BLaER1 treated with 17β-estradiol and CSF1 and Interleukin-3, amounts not matched to agents 10 nM and 100 nM (cell line): ENCODE measurements at regions not wholly inside any gene's neighbourhood (a gene's known extent, or its start where the extent isn't known, plus 50 kb on each side); places are given as distances from the start of the nearest gene placed in this dataset.

ENCODE experiments used
- H3K27ac ChIP-seq, 11 experiments: shearing (Covaris generic); formaldehyde crosslinking; 2 replicates each; pipeline ENCODE4 v1.8.1; 2022
- H3K27me3 ChIP-seq, 11 experiments: shearing (Covaris generic); formaldehyde crosslinking; 2 replicates each; pipeline ENCODE4 v1.8.1; 2022
- H3K36me3 ChIP-seq, 11 experiments: shearing (Covaris generic); formaldehyde crosslinking; 2 replicates each; pipeline ENCODE4 v1.8.1; 2022
- H3K4me1 ChIP-seq, 10 experiments: shearing (Covaris generic); formaldehyde crosslinking; 2 replicates each; pipeline ENCODE4 v1.8.1; 2022
- H3K4me2 ChIP-seq, 11 experiments: shearing (Covaris generic); formaldehyde crosslinking; 2 replicates each; pipeline ENCODE4 v1.8.1; 2022
- H3K4me3 ChIP-seq, 10 experiments: shearing (Covaris generic); formaldehyde crosslinking; 2 replicates each; pipeline ENCODE4 v1.8.1; 2022
- H3K9ac ChIP-seq, 11 experiments: shearing (Covaris generic); formaldehyde crosslinking; 2 replicates each; pipeline ENCODE4 v1.8.1; 2022
- H3K9me3 ChIP-seq, 11 experiments: shearing (Covaris generic); formaldehyde crosslinking; replicated peaks in 1 of 11; 2 replicates each; pipeline ENCODE4 v1.8.1; 2022
- H4K20me1 ChIP-seq, 11 experiments: shearing (Covaris generic); formaldehyde crosslinking; 2 replicates each; pipeline ENCODE4 v1.8.1; 2022
- Cebpa-rat ChIP-seq, 11 experiments: shearing (Covaris generic); IDR thresholded peaks; 2 replicates each; pipeline ENCODE4 v1.8.1; 2022

DNA sequence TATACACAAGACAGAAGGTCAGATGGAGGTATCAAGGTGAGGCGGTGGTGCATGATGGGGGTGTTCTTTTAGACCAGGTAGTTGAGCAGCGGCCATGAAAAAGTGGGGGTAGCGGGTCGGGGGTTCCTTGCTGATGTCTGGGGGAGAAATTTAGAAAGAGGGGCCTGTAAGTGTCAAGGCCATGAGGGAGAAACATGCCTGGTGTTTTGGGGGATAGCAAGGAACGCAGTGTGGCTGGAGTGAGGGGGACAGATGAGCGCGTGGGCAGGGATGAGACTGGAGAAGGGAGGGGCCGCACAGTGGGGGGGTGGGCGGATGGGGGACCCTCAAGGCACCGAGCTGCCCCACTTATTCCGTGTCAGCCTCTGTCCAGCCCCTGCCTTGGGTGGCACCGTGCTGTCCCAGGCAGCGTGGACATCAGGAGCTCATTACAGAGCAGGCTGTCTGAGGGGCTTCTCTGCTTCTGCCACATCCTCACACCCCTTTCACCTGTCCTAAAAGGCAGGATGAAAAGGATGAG is 143.3 kb downstream of the SMAD6 start:
- no peak for TF ChIP-seq Cebpa-rat (IDR thresholded peaks at IDR 0.05)
- peaks cover 0 to 24% (median 9%) of the 10 kb centered on the region in 11 experiments; a peak in 9 of 22 replicates for H4K20me1 ChIP-seq
- H3K36me3 ChIP-seq = no peaks in the 10 kb centered on the region
- no peaks in the 10 kb centered on the region for H3K9me3 ChIP-seq
- no peak overlapping the region for H3K4me2 ChIP-seq
- H3K9ac ChIP-seq = no peak overlapping the region
- H3K4me3 ChIP-seq = no peak overlapping the region
- peaks cover 50 to 64% (median 58%) of the 10 kb centered on the region in 11 experiments for H3K27me3 ChIP-seq
- peaks cover 0 to 10% (median 3%) of the 10 kb centered on the region in 10 experiments; a peak in 11 of 20 replicates for H3K4me1 ChIP-seq
- no peak overlapping the region for H3K27ac ChIP-seq

DNA sequence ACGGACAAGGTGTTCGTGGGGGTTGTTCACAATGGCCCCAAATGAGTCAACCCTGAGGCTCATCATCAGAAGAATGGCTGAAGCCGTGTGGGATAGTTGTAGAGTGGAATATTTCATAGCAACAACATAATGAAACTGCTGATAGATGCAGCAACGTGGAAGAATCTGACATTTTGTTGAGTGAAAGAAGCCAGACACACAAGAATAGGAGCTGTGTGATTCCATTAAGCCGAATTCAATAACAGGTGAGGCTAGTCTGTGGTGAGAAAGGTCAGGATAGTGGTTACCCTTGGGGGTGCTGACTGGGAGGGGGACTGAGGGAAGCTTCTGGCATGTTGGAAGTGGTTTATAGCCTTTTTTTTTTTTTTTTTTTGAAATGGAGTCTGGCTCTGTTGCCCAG is 144.0 kb downstream of the SMAD6 start:
- Histone ChIP-seq H3K36me3 (no peaks in the 10 kb centered on the region), H3K9me3 (no peaks in the 10 kb centered on the region), H3K27ac (no peak overlapping the region), H3K4me1 (peaks cover 6 to 17% (median 10%) of the 10 kb centered on the region in 10 experiments; a peak in 18 of 20 replicates), H3K9ac (no peak overlapping the region), H3K27me3 (peaks cover 43 to 57% (median 51%) of the 10 kb centered on the region in 11 experiments), H3K4me2 (no peak overlapping the region), H4K20me1 (peaks cover 0 to 23% (median 9%) of the 10 kb centered on the region in 11 experiments; a peak in 8 of 22 replicates), H3K4me3 (no peak overlapping the region)
- TF ChIP-seq Cebpa-rat (IDR thresholded peaks at IDR 0.05) = no peak

- Histone ChIP-seq H3K9ac (no peak overlapping the region), H3K27ac (no peak overlapping the region), H3K36me3 (no peaks in the 10 kb centered on the region), H3K4me1 (peaks cover 7 to 18% (median 12%) of the 10 kb centered on the region in 10 experiments; a peak in 18 of 20 replicates), H3K9me3 (no peaks in the 10 kb centered on the region), H3K27me3 (peaks cover 38 to 49% (median 43%) of the 10 kb centered on the region in 11 experiments), H4K20me1 (peaks cover 0 to 21% (median 5%) of the 10 kb centered on the region in 11 experiments; a peak in 8 of 22 replicates), H3K4me2 (no peak overlapping the region), H3K4me3 (no peak overlapping the region)
- TF ChIP-seq Cebpa-rat (IDR thresholded peaks at IDR 0.05) = no peak
Observed at GRCh38 chr15:66846811-66847210, 144.8 kb downstream of the SMAD6 start.

GRCh38 chr15:66847565-66847991 is 145.5 kb downstream of the SMAD6 start:
- Histone ChIP-seq H3K9ac (no peak overlapping the region), H3K4me1 (peaks cover 7 to 14% (median 11%) of the 10 kb centered on the region in 10 experiments; a peak in 18 of 20 replicates)
- TF ChIP-seq Cebpa-rat (IDR thresholded peaks at IDR 0.05) = no peak

GRCh38 chr15:66848116-66848515 is 146.1 kb downstream of the SMAD6 start:
- H3K27ac ChIP-seq = no peak overlapping the region
- no peak overlapping the region for H3K4me2 ChIP-seq
- TF ChIP-seq Cebpa-rat (IDR thresholded peaks at IDR 0.05) = no peak
- H3K9ac ChIP-seq = no peak overlapping the region
- peaks cover 7 to 14% (median 9%) of the 10 kb centered on the region in 10 experiments; a peak in 18 of 20 replicates for H3K4me1 ChIP-seq
- H3K9me3 ChIP-seq = no peaks in the 10 kb centered on the region
- peaks cover 0 to 12% (median 0%) of the 10 kb centered on the region in 11 experiments; a peak in 7 of 22 replicates for H4K20me1 ChIP-seq
- H3K27me3 ChIP-seq = peaks cover 27 to 36% (median 31%) of the 10 kb centered on the region in 11 experiments
- H3K36me3 ChIP-seq = no peaks in the 10 kb centered on the region
- H3K4me3 ChIP-seq = no peak overlapping the region

More at GRCh38 chr15:66847565-66847991, 145.5 kb downstream of the SMAD6 start:
- Histone ChIP-seq H4K20me1 (peaks cover 0 to 17% (median 0%) of the 10 kb centered on the region in 11 experiments; a peak in 7 of 22 replicates), H3K36me3 (no peaks in the 10 kb centered on the region), H3K4me2 (no peak overlapping the region), H3K27ac (no peak overlapping the region), H3K4me3 (no peak overlapping the region), H3K9me3 (no peaks in the 10 kb centered on the region), H3K27me3 (peaks cover 32 to 42% (median 36%) of the 10 kb centered on the region in 11 experiments)

- no peaks in the 10 kb centered on the region for H3K36me3 ChIP-seq
- H3K9ac ChIP-seq = no peak overlapping the region
- H3K27me3 ChIP-seq = peaks cover 19 to 29% (median 24%) of the 10 kb centered on the region in 11 experiments
- H3K4me3 ChIP-seq = no peak overlapping the region
- no peaks in the 10 kb centered on the region for H3K9me3 ChIP-seq
- no peak overlapping the region for H3K4me2 ChIP-seq
- no peak overlapping the region for H3K27ac ChIP-seq
- peaks cover 0 to 8% (median 0%) of the 10 kb centered on the region in 11 experiments; a peak in 6 of 22 replicates for H4K20me1 ChIP-seq
- H3K4me1 ChIP-seq = peaks cover 7 to 14% (median 9%) of the 10 kb centered on the region in 10 experiments; a peak in 18 of 20 replicates
- no peak for TF ChIP-seq Cebpa-rat (IDR thresholded peaks at IDR 0.05)
Observed at GRCh38 chr15:66848686-66849392, 146.8 kb downstream of the SMAD6 start.

- no peak overlapping the region for H3K4me2 ChIP-seq
- H3K9me3 ChIP-seq = no peaks in the 10 kb centered on the region
- no peaks in the 10 kb centered on the region for H3K36me3 ChIP-seq
- H3K27ac ChIP-seq = no peak overlapping the region
- H3K4me1 ChIP-seq = peaks cover 7 to 14% (median 9%) of the 10 kb centered on the region in 10 experiments; a peak in 18 of 20 replicates
- H3K27me3 ChIP-seq = peaks cover 14 to 24% (median 19%) of the 10 kb centered on the region in 11 experiments
- H4K20me1 ChIP-seq = peaks cover 0 to 7% (median 0%) of the 10 kb centered on the region in 11 experiments; a peak in 6 of 22 replicates
- no peak overlapping the region for H3K9ac ChIP-seq
- no peak overlapping the region for H3K4me3 ChIP-seq
- TF ChIP-seq Cebpa-rat (IDR thresholded peaks at IDR 0.05) = no peak
Observed at GRCh38 chr15:66849393-66849745, 147.3 kb downstream of the SMAD6 start.

DNA sequence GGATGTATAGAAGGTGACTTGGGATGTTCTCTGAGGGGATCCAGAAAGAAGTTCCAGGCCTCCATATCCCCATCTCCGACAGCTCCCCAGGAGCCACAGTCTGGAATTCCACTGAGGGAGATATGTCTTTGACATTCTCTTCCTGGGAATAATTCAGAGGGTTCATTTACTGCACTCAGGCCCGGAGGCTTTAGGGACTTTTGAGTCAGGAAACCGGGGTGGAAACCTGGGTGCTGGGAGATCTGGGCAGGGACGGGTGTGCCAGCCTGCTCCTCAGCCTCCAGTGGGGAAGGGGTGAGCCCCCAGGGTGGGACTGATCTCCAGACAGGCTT is 147.7 kb downstream of the SMAD6 start:
- Histone ChIP-seq H3K4me2 (no peak overlapping the region), H3K9me3 (no peaks in the 10 kb centered on the region), H3K4me3 (no peak overlapping the region), H3K4me1 (peaks cover 7 to 14% (median 9%) of the 10 kb centered on the region in 10 experiments; a peak in 18 of 20 replicates), H3K9ac (no peak overlapping the region), H3K27ac (no peak overlapping the region), H4K20me1 (peaks cover 0 to 3% (median 0%) of the 10 kb centered on the region in 11 experiments; a peak in 5 of 22 replicates), H3K36me3 (no peaks in the 10 kb centered on the region), H3K27me3 (peaks cover 11 to 20% (median 15%) of the 10 kb centered on the region in 11 experiments)
- TF ChIP-seq Cebpa-rat (IDR thresholded peaks at IDR 0.05) = no peak
